ENCODE measurements at regions not wholly inside any gene's neighbourhood (a gene's known extent, or its start where the extent isn't known, plus 50 kb on each side); places are given as distances from the start of the nearest gene placed in this dataset.
"Not testable (repeated sequence)": the region's sequence is repeated elsewhere in the genome, so short reads cannot be mapped to it uniquely, and the experiment has no call there.

GRCh38 chr6:145090801-145091585 lies 644.3 kb downstream of the EPM2A start:
- no peak for DNase-seq

DNA sequence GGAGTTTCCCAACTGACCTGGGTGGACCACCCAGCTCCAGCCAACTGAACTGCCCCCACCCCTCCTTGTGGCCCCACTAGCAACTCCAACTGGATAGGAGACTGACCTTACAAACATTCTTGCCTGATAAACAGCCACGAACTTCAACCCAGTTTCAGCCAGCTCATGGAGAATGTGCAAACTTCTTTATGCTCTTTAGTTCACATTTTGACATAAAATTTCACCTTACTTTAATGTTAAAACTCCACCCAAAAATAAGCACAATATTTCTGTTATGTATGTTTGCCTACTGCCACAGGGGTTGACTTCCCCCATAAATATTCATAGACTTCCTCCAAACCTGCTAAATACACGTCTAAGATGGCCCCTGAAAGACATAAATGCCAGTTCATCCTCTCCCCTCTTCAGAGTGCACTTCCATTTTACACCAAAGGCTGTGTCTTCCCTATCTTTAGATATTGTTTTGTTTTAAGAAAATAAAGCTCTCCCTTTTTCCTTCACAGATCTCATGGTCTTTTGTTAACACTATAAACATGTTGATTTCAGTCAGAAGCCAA lies 643.7 kb downstream of the EPM2A start:
- no peak for DNase-seq

- no peak for DNase-seq
Measured at GRCh38 chr6:145092554-145092953, 642.8 kb downstream of the EPM2A start.

- DNase-seq, result no peak
Measured at GRCh38 chr6:145093226-145093625, 642.1 kb downstream of the EPM2A start.

DNA sequence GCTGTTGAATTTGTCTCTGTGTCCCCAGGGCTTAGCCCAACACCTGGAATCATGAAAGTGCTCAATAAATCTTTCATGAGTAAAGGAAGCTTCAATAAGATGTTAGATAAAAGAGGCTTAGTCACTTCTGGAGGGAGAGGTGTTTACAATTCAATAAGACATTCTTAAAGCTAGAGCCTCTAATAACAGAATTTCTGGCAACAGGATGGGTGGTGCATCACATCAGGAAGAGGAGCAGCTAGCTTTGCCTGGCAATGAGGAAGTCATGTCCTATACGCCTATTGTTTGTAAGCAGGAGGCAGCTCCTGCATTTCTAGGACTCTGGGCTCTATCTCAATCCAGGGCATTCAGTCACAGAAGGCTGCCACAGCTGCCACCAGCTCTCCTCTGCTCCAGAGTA lies 638.5 kb downstream of the EPM2A start:
- no peak for DNase-seq

GRCh38 chr6:145098127-145098526 lies 637.2 kb downstream of the EPM2A start:
- DNase-seq, result not testable (repeated sequence)

DNA sequence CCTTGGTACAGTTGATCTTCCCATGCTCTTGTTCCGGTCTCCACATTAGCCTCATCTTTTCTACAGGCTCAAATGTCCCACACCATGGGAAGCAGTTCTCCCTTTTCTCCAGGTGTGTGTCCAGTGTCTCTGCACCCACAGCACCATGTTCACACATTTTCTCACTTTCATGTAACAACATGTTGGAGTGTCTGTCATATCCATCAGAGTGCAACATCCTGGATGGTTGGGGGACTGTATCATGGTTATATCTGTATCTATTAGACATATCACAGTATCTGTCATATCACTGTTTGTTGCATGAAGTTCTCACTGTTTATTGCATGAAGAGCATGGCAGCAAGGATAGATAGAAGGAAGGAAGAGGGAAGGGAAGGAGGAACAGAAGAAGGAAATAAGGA lies 635.6 kb downstream of the EPM2A start:
- no peak for DNase-seq

DNA sequence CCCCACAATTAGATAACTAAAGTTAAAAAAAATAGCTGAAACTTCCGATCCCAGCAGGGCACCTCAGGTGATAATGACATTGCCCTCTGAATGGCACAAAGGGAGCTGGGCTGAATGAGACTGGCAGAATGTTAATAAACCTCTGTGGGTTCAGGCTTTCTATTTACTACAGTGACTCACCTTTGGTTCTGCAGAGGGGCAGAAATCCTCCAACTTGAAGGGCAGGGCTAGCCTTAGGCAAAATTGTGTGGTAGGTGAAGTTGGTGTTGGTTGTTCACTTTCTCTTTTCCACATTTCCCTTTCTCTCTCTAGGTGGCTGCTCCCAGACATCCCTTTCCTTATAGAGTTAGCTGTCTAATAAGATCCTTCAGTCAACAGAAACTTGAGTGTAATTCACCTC lies 625.2 kb downstream of the EPM2A start:
- no peak for DNase-seq

DNA sequence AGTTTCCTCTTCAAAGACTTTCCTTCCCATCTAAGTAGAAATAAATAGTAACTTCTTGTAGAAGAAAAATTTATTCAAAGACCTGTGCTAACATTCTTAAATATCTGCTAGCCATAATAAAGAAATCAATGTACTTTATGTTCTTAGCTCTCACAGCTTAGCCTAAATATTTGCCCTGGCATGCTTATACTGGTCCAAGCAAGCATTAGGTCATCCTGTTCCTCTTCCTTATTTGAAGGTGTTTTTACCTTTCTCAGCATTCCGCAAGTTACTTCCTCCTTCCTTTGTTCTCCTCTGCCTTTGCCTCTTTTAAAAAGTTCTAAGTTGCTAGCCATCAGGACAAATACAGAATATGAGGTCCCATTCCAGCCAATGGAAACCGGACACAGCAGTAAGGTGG lies 623.9 kb downstream of the EPM2A start:
- not testable (repeated sequence) for DNase-seq

GRCh38 chr6:145112711-145113148 lies 622.6 kb downstream of the EPM2A start:
- DNase-seq, result no peak

DNA sequence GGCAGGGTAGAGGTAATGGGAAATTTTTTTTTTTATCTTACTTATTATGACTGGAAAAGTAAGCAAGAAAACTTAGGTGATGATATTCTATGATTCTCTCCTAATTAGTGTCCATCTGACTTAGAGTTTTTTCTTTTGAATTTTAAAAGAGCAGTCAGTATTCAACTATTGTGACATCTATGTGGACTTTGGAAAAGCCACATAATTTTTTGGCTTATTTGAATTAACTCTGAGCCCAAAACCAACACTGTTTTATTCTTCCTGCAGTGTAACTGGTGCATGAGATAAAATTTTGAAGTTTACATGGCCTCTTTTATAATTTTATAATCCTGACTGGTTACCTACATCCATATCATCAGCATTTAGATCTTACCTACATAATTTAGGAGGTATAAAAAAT lies 619.7 kb downstream of the EPM2A start:
- no peak for DNase-seq

DNA sequence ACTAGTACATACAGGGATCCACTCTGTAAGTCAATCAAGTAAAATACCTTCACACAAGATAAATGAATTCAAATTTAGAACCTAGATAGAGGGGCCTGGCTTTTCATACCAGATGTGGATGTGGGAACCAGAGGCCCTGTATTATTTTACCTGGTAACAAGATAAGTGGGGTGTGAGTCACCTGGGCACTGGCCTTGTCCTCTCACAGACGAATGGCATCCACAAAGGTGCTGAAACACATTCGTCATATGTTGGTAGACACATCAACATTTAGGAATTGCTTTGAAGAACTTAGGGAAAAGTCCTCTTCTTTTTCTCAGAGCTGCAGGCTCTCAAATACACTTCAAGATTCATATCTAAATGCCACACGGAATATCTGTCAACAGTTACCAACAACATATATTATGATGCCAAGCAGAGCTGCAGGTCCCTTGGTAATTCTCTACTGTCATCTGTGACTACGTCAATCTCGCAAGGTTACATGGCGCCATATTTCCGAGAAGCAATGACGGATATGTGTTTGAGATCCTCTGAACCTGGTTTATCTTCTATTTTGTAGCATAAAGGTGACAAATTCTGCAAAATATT lies 618.6 kb downstream of the EPM2A start:
- no peak for DNase-seq

DNA sequence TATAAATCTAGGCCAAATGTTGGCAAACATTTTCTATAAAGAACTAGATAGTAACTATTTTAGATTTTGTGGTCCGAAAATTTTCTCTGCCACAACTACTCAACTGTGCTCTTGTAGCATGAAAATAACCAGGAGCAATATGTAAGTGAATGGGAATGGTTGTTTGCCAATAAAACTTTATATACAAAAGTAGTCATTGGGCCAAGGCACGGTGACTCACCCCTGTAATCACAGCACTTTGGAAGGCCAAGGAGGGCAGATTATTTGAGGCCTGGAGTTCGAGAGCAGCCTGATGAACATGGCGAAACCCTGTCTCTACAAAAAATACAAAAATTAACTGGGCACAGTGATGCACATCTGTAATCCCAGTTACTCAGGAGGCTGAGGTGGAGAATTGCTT lies 617.1 kb downstream of the EPM2A start:
- no peak for DNase-seq

- DNase-seq, result no peak
Measured at GRCh38 chr6:145119081-145119480, 616.2 kb downstream of the EPM2A start.

DNA sequence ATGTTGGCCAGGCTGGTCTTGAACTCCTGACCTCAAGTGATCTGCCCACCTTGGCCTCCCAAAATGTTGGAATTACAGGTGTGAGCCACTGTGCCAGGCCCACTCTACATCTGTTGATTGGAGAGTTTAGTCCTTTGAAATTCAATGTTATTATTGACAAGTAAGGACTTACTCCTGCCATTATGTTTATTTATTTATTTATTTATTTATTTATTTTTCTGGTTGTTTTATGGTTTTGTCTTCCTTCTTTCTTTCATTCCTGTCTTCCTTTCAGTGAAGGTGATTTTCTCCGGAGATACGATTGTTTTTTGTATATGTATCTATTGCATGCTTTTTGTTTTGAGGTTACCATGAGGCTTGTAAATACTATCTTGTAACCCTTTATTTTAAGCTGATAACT lies 602.6 kb downstream of the EPM2A start:
- no peak for DNase-seq

GRCh38 chr6:145135702-145136101 lies 599.6 kb downstream of the EPM2A start:
- no peak for DNase-seq

GRCh38 chr6:145137425-145137824 lies 597.9 kb downstream of the EPM2A start:
- DNase-seq, result no peak

DNA sequence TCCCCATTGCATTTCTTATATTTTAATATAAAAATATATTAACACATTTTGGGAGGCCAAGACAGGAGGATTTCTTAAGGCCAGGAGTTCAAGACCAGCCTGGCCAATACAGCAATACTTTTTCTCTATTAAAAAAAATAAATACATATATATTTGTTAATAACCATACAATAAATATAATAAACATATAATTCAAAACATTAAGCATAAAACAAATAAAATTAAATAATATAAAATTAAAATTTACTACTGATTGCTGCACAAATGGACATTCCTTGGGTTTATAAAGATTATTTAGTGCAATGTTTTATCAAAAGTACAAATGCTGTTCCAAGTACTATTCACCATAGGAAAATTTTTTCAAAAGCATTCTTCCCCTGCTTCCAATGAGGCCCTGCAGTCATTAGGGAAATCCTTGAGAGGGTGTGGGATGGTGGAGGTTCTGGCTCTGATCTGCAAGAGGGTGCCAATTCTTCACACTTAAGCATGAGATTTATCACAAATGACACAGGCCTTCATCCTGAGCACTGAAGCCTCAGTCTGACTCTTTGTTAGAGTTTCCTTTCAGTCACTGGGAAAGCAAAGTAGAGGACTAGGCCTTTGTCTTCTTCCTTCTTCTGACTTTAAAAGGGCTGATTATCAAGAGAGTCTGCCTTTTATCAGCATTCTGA lies 596.7 kb downstream of the EPM2A start:
- no peak for DNase-seq

DNA sequence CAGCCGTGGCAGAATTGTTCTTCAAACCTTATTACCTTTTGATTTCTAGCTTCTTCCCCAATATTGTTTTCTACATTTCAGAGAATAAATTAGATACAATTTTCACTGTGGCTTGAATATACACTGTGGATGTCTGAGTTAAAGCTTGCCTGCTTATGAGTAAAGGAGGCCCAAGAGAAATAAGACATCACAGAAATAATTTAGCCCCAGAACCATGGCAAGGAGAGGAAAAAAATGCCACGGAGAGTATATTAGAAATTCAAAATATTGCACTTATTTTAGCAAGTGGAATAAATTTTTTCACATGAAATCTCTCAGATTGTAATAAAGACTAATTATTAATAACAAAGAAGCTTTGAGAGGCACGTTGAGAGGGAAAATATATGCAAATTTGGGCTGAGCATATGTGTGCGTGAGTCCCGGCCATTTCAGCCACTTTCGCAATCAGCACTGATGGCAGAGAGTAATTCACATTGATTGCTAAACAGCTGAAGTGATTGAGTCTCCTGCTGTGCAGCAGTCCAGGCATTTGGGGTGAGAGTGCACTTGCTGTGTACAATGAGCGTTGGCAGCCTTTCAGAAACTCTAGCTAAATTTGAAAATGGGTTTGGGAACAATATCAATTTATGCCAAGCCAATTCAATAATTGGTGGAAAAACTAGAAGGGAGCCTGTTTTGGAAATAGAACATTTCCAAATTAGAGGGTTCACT lies 596.0 kb downstream of the EPM2A start:
- DNase-seq, result no peak

- DNase-seq, result no peak
Measured at GRCh38 chr6:145139895-145140294, 595.4 kb downstream of the EPM2A start.

- no peak for DNase-seq
Measured at GRCh38 chr6:145141572-145141971, 593.7 kb downstream of the EPM2A start.

DNA sequence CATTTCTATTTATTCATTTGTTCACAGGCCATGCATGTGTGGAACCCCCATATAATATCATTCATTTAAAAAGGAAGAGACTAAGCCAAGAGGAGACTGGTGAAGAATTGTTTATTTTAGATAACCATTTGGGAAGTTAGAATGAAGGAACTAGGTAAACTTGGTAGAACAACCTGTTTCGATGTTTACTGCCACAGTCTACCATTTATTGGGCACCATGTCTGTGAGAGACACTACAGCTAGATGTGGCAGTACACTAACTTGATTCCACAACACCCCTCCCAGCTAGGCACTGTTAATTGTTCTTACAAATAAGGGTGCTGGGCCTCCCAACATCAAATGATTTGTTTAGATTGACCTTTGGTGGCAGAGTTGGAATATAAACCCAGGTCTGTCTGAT lies 592.4 kb downstream of the EPM2A start:
- no peak for DNase-seq

DNA sequence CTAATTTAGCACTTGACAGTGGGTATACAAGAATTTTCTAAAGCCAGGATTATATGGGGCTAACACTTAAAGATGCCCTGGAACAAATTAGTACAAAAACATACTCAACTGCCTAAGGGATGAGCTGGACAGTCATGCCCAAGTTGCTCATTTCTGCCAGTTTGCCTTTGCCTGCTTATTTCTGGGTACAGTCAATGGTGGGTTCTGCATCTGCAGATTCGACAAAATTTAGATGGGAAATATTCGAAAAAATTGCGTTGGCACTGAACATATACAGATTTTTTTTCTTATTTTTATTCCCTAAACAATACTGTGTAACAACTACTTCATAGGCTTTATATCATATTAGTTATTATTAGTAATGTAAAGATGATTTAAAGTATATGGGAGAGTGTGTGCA lies 591.9 kb downstream of the EPM2A start:
- DNase-seq, result no peak
